ENCODE measurements at regions not wholly inside any gene's neighbourhood (a gene's known extent, or its start where the extent isn't known, plus 50 kb on each side); places are given as distances from the start of the nearest gene placed in this dataset.

DNA sequence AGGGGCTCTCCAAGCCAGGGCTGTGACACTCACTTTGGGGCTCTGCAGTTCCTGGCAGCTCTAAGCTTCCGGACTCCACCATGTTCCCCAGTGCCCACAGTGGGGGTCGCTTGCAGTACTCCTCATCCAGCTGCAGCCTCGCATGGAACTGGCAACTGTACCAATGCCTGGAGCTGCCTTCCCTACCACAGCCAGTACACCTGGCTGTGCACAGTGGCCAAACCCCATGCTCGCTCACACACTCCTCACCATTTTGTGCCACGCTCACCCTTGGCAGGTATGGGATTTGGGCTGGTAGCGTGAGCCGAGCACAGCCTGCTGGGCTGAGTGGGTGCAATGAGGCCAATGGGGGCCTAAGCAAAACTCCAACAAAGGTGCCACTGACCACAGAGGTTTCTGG, 1369.9 kb downstream of the KCNT2 start:
- TF ChIP-seq RB1 (IDR thresholded peaks at IDR 0.05; ENCODE audit: borderline replicate concordance): no peak
- TF ChIP-seq, protein P1, sequence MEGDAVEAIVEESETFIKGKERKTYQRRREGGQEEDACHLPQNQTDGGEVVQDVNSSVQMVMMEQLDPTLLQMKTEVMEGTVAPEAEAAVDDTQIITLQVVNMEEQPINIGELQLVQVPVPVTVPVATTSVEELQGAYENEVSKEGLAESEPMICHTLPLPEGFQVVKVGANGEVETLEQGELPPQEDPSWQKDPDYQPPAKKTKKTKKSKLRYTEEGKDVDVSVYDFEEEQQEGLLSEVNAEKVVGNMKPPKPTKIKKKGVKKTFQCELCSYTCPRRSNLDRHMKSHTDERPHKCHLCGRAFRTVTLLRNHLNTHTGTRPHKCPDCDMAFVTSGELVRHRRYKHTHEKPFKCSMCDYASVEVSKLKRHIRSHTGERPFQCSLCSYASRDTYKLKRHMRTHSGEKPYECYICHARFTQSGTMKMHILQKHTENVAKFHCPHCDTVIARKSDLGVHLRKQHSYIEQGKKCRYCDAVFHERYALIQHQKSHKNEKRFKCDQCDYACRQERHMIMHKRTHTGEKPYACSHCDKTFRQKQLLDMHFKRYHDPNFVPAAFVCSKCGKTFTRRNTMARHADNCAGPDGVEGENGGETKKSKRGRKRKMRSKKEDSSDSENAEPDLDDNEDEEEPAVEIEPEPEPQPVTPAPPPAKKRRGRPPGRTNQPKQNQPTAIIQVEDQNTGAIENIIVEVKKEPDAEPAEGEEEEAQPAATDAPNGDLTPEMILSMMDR (IDR thresholded peaks at IDR 0.05 in 2 of 3, conservative IDR thresholded peaks at IDR 0.05 in 1 of 3; ENCODE audit: control insufficient read depth in 2 of 3, extremely low read depth in 1 of 3, insufficient read depth in 1 of 3, low read depth in 3 of 3, low read length in 3 of 3): no peak
- TF ChIP-seq, protein P2, sequence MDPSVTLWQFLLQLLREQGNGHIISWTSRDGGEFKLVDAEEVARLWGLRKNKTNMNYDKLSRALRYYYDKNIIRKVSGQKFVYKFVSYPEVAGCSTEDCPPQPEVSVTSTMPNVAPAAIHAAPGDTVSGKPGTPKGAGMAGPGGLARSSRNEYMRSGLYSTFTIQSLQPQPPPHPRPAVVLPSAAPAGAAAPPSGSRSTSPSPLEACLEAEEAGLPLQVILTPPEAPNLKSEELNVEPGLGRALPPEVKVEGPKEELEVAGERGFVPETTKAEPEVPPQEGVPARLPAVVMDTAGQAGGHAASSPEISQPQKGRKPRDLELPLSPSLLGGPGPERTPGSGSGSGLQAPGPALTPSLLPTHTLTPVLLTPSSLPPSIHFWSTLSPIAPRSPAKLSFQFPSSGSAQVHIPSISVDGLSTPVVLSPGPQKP (IDR thresholded peaks at IDR 0.05; ENCODE audit: low read depth, low read length): no peak
